NCI-H1694 treated with DMSO at 0.1 percent for 48 hours (cell line): ENCODE measurements at regions not wholly inside any gene's neighbourhood (a gene's known extent, or its start where the extent isn't known, plus 50 kb on each side); places are given as distances from the start of the nearest gene placed in this dataset.

Experiments
- DNase-seq: peaks from one replicate; lab custom pipeline; 2025; lab: John Stamatoyannopoulos, UW

- DNase-seq: no peak
Measured at GRCh38 chr6:90729057-90729456, 142.2 kb upstream of the MAP3K7 start.

- DNase-seq: no peak
Measured at GRCh38 chr6:90722648-90723047, 135.8 kb upstream of the MAP3K7 start.

DNA sequence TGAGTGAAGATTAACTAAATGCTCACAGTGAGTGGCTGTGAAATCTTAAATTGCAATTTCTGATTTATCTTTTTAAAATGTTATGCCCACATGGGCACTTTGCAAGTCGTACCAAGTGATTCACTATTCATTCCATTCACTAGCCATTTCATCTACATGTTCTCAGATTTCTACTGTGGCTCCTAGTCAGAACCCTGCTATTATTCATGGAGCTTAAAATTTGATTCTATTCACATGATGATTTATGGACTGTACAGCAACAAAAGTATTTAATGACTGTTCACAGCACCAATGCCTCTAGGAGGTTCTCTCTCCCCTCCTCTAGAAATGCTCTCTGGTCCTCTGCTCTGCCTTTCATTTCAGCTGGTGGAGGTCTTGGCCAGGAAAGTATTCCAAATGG, 133.5 kb upstream of the MAP3K7 start:
- no peak for DNase-seq

DNA sequence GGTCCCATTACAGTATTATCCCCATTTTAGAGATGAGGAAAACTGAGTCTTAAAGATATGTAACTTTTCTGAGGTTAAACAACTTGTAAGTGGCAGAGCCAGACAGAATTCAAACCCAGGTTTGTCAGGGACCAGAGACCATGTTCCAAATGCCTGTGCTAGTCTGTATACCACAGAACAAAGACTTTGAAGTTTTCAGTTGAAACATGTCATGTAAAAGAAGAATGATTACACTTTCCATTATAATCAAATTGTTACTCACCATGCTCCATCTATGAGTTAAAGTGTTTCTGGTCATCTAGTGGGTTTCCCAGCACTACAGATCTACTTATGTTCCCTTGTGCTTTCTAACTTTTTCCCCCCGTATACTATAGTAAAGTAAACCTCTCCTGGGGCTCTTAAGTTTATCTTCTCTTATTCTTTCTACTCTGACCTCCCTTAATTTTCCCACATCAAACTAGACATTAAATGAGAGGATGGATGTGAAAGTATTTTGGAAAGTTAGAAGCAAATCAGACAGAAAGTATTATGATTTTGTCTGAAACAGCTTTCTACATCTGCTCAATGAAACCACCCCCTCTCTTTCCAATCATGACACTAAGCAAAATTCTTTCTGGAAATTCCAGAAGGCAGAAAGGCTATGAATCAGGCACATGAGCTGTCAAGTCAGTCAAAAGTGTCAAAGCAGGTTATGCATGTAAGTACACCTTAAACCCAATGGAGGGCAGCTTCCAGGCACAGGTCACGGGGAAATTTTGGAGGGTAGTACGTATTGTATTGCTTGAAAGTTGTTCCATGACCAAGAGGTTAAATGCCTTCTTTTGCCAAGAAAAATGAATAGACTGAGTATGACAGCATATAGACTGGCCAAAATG, 132.7 kb upstream of the MAP3K7 start:
- no peak for DNase-seq

- DNase-seq: peak; percentile 41
Measured at GRCh38 chr6:90716376-90716775, 129.5 kb upstream of the MAP3K7 start.

DNA sequence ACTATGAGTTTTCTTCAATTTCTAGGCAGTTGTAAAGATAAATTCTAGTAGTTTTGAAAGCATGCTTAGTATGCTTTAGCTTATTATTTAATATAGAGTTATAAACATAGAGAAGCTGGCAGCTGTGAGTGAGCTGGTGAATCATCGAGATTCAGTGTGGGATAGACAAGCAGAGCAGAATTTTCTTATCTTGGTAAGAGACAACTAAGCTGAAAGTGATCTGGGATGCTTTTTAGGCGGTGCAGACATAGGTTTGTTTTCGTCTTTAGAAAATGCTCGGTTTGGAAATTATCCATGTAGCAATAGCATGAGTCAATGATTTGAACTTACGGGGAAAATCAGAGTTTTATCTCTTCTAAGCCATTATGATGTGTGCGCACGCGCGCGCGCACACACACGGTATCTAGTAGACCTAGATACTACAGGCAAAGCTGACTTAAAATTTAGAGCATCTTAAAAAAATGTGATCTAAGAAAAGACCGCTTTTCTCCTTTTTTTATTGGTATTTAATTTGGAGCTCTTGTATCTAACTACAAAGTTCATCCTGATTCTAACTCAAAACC, 128.3 kb upstream of the MAP3K7 start:
- DNase-seq: no peak

DNA sequence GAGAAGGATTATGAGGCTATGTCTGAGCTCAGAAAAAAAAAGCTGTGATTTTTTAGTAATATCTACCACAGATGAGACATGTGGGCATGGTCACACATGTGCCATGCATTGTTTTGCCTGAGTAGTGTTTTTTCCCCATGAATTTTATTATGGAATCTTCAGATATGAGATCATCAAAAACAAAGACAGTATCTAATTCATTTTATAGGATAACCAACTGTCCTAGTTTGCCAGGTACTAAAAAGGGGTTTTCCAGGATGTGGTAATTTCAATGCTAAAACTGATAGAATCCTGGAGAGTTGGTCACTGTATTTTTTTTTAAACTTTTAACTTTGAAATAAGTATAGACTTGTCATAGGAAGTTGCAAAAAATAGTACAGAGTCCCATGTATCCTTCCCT, 127.4 kb upstream of the MAP3K7 start:
- no peak for DNase-seq

GRCh38 chr6:90712114-90712513, 125.2 kb upstream of the MAP3K7 start:
- DNase-seq: no peak

- DNase-seq: no peak
Measured at GRCh38 chr6:90709431-90709996, 122.6 kb upstream of the MAP3K7 start.

GRCh38 chr6:90708206-90708737, 121.4 kb upstream of the MAP3K7 start:
- DNase-seq: no peak

DNA sequence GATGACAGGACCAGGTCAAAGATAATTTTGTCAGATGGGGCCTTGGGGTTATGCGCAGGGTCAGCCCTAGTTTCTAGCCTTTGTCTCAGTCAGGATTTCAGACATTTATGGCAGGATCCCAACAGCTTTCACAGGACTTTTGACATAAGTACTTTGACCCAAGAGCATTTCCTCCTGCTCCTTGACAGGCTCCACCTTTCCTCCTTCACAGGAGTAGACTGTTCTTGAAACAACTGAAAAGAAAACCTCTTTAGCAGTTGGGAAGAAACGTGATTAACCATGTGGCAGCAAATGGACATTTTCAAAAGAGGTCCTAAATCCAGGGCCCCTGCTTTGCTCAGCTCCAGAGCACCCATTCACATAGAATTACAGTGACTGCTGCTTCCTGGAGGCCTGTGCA, 120.4 kb upstream of the MAP3K7 start:
- DNase-seq: no peak

DNA sequence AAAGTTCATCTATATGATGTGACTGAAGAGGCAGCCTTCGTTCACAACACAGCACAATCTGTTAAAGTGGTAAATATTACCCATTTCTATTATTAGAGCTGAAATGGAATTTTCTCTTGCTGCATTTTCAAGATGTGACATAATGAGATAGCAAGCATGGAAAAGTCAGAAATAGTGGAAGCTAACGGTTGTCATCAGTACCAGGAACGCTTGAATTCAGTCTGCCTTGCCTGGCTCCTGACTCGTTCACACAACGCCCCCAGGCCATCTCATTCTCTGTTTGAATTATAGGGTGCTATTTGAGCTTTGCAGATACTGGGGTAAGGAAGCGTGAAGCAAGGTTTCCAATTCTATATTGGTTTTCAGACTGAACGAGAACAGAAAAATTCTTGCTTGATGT, 116.5 kb upstream of the MAP3K7 start:
- DNase-seq: no peak

DNA sequence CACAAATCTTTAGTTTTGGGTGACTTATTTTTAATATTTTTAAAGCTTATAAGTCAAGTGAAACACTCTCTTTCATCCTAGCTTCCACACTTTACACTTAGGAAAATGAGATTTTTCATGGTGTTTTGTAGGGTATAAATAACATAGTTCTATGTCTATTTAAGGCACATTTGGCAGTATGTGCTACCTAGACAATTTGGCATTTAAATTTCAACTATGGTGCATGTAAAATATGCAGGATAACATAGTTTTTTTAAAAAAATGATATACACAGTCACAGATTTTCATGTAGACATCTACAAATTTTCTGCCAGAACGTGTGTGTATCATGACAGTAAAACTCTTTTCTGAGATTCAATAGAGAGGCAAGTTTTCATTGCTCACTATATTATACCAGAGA, 115.1 kb upstream of the MAP3K7 start:
- no peak for DNase-seq

GRCh38 chr6:90701146-90701781, 114.4 kb upstream of the MAP3K7 start:
- no peak for DNase-seq

DNA sequence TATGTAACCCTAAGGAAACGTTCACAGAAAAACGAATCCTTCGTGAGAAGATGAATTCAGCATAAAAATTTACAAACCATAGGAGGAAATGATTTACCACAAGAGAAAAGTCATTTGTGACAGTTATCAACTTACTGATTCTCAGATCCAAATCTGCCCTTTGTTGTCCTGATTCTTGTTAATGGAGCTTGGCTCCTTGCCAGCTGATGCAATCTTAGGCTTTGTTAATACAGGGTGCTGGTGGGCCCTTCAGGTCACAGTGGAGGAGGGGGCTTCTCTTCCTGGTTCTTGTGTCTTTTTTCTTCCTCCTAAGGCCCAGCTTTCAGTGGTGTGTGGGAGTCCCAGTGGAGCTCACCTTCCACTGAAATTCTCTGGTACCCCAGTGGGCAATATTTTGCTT, 108.4 kb upstream of the MAP3K7 start:
- no peak for DNase-seq

DNA sequence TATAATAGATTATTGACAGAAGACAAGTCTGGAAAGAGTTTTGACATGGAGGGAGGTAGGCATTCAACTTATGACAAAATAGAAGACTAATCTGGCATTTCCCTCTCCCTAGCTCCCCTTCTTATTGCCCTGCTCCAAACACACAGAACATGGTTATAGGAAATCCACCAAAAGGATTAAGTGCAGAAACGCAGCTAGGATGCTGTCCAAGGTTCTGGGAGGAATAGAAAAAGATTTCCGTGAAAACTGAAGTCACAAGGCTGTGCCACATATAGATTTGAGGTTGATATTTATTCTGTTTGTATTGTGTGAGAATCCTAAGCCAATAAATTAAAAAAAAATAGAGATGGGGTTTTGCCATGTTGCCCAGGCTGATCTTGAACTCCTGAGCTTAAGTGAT, 107.9 kb upstream of the MAP3K7 start:
- no peak for DNase-seq

GRCh38 chr6:90691823-90692222, 105.0 kb upstream of the MAP3K7 start:
- DNase-seq: no peak

GRCh38 chr6:90689172-90689571, 102.3 kb upstream of the MAP3K7 start:
- DNase-seq: no peak

- no peak for DNase-seq
Measured at GRCh38 chr6:90687775-90688380, 101.0 kb upstream of the MAP3K7 start.

- no peak for DNase-seq
Measured at GRCh38 chr6:90681863-90682262, 95.0 kb upstream of the MAP3K7 start.

DNA sequence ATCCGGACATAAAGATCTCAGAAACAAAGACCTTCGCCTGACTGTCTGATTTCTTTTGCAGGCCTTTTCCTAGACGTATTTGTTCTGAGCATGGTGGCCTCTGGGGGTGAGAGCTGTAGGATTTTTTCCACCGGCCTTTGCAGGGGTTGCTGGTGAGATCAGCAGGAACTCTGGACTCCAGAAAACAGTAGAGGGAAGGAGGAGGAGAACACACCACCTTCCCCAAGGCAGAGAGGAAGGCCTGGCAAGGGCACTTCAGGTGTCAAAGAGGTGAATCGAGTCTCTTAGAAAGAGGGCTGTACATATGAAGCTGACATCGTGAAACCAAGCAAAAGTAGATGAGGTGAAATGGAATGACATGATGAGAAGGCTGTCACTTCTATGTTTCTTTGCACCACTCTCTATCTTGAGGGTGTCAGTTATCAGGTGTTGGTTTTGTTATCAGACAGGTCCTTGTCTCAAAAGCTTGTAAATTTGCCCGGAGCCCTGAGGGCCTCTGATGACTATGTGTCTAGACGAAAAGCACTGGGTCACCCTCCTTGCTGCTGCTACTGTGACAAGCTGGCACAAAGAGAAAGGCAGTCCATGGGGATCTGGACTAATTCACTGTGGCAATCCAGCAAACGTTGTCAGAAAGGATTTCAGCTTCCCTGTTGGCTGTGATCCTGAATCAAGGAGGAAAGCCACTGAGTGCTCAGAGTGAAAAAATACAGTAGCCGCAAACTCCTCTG, 91.3 kb upstream of the MAP3K7 start:
- no peak for DNase-seq

DNA sequence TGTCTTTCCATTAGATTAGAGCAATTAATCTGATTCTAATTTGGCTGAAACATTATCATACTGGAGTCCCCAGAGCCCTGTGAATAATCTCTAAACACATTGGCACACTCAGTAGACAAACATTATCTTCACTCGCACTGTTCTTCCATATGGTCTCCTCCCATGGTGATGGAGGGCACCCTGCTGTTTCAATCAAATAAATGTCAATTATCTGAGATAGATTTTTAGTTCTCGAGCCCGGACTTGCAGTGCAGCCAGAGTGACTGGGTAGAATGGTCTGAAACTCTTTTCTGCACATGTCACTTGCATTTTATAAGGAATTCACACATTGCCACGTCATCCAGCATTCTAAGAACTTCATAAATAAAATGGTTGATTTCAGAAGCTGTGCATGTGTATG, 90.6 kb upstream of the MAP3K7 start:
- peak; percentile 96 for DNase-seq
